Posterior vena cava (tissue), 2 donors: ENCODE measurements at regions not wholly inside any gene's neighbourhood (a gene's known extent, or its start where the extent isn't known, plus 50 kb on each side); places are given as distances from the start of the nearest gene placed in this dataset.
"Not testable (repeated sequence)": the region's sequence is repeated elsewhere in the genome, so short reads cannot be mapped to it uniquely, and the experiment has no call there.

Experiments
- DNase-seq: peaks from one replicate; pipeline ENCODE4 v3.0.0-alpha.2; 2020; ENCODE audit warnings: low spot score
- intact Hi-C, 2 donors: fragments of 100-400 bp; cut with DNase I; formaldehyde crosslinking; loops; one replicate each; pipeline versions ENCODE4 v1.14.1 to v1.14.2; 2022 to 2023
- donor health status: DM: yes; HTN: yes; CAD: no.
- donor health status: DM: yes; HTN: yes; CAD: no.

- DNase-seq = no peak
- intact Hi-C loops = loop anchor here in 1 of 2 donors (10.0 kb wide), 1 partner anchor 554 kb away; the partner anchor contains the start of gene SOX2
These were observed 524.6 kb upstream of the ATP11B start for GRCh38 chr3:182268711-182269110.

- intact Hi-C loops = no loop called here
- DNase-seq = no peak
These were observed 516.8 kb upstream of the ATP11B start for GRCh38 chr3:182276512-182276911.

GRCh38 chr3:182284793-182285192 lies 508.5 kb upstream of the ATP11B start:
- intact Hi-C loops = no loop called here
- no peak for DNase-seq

GRCh38 chr3:182292591-182292990 lies 500.7 kb upstream of the ATP11B start:
- intact Hi-C loops = no loop called here
- no peak for DNase-seq

GRCh38 chr3:182294256-182294655 lies 499.0 kb upstream of the ATP11B start:
- DNase-seq = no peak
- intact Hi-C loops = no loop called here

- intact Hi-C loops = no loop called here
- DNase-seq = no peak
These were observed 498.6 kb upstream of the ATP11B start for GRCh38 chr3:182294696-182295095.

- DNase-seq = no peak
- intact Hi-C loops = loop anchor here in 1 of 2 donors (5.0 kb wide), 1 partner anchor 722 kb away; no protein-coding TSS in a partner anchor
These were observed 493.0 kb upstream of the ATP11B start for GRCh38 chr3:182300266-182300665.

GRCh38 chr3:182303169-182303568 lies 490.1 kb upstream of the ATP11B start:
- DNase-seq = no peak

GRCh38 chr3:182305881-182306665 lies 487.2 kb upstream of the ATP11B start:
- intact Hi-C loops = no loop called here

More at GRCh38 chr3:182303169-182303568, 490.1 kb upstream of the ATP11B start:
- intact Hi-C loops = loop anchor here in 1 of 2 donors (5.0 kb wide), 1 partner anchor 719 kb away; no protein-coding TSS in a partner anchor

GRCh38 chr3:182308328-182308727 lies 485.0 kb upstream of the ATP11B start:
- no peak for DNase-seq

More at GRCh38 chr3:182305881-182306665, 487.2 kb upstream of the ATP11B start:
- no peak for DNase-seq

GRCh38 chr3:182309120-182309519 lies 484.2 kb upstream of the ATP11B start:
- no peak for DNase-seq
- intact Hi-C loops = no loop called here

More at GRCh38 chr3:182308328-182308727, 485.0 kb upstream of the ATP11B start:
- intact Hi-C loops = no loop called here

GRCh38 chr3:182315313-182315712 lies 478.0 kb upstream of the ATP11B start:
- intact Hi-C loops = no loop called here
- DNase-seq = no peak

- DNase-seq = no peak
- intact Hi-C loops = no loop called here
These were observed 470.1 kb upstream of the ATP11B start for GRCh38 chr3:182323126-182323700.

- intact Hi-C loops = no loop called here
- DNase-seq = no peak
These were observed 469.4 kb upstream of the ATP11B start for GRCh38 chr3:182323898-182324297.

GRCh38 chr3:182325213-182325950 lies 467.9 kb upstream of the ATP11B start:
- DNase-seq = no peak
- intact Hi-C loops = no loop called here

GRCh38 chr3:182327196-182327681 lies 466.1 kb upstream of the ATP11B start:
- intact Hi-C loops = no loop called here

GRCh38 chr3:182330646-182331045 lies 462.7 kb upstream of the ATP11B start:
- no peak for DNase-seq
- intact Hi-C loops = no loop called here

More at GRCh38 chr3:182327196-182327681, 466.1 kb upstream of the ATP11B start:
- no peak for DNase-seq

GRCh38 chr3:182331341-182331740 lies 462.0 kb upstream of the ATP11B start:
- intact Hi-C loops = no loop called here
- DNase-seq = no peak

GRCh38 chr3:182342252-182342651 lies 451.1 kb upstream of the ATP11B start:
- intact Hi-C loops = no loop called here
- no peak for DNase-seq

GRCh38 chr3:182344026-182344425 lies 449.3 kb upstream of the ATP11B start:
- DNase-seq, intact Hi-C loops: not testable (repeated sequence)
